NCI-H1105 (cell line): ENCODE measurements at regions not wholly inside any gene's neighbourhood (a gene's known extent, or its start where the extent isn't known, plus 50 kb on each side); places are given as distances from the start of the nearest gene placed in this dataset.

Source experiments
- DNase-seq: peaks from one replicate; lab custom pipeline; 2025; lab: John Stamatoyannopoulos, UW

DNA sequence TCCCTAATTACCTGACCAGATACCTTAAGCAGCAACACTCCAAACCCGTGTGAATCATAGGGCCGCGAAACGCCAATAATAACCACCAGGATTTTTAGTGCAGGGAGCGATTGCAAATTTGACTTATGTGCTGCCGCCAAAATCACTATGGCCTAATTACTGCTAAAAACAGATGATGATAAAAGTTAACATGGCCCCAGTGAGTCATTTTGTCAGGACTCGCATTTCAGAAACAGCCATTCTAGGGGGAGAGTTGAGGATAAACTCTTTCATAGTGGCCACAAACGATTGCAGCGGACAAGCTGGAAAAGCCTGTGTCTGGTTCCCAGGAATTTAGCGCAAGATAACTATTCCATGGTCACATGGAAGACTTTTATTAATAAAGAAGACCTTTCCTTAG, 103.4 kb downstream of the HLX start:
- DNase-seq, result no peak

DNA sequence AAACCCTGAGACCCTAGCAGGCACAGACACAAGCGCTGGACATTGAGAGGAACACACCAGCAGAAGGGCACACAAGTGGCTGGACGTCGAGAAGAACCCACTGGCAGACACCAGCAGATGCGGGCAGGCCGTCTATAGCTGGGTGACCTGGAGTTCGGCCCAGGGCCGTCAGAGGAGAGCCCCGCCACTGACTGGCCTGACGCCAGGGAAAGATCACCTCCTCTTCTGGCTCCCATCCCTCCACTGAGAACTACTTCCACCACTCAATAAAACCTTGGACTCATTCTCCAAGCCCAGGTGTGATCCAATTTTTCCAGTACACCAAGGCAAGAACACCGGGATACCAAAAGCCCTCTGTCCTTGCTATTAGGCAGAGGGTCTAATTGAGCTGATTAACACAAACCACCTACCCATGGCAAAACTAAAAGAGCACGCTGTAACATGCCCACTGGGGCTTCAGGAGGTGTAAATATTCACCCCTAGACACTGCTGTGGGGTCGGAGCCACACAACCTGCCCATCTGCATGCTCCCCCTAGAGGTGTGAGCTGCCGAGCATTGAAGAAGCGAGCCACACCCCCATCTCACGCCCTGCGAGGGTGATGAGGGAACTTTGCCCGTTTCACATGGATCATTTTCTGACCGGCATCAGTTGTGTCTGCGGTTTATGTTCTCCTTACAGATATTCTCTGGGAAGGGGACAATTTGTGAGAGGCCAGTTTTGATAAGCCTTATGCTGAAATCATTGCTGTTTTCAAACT, 104.8 kb downstream of the HLX start:
- DNase-seq, result no peak

DNA sequence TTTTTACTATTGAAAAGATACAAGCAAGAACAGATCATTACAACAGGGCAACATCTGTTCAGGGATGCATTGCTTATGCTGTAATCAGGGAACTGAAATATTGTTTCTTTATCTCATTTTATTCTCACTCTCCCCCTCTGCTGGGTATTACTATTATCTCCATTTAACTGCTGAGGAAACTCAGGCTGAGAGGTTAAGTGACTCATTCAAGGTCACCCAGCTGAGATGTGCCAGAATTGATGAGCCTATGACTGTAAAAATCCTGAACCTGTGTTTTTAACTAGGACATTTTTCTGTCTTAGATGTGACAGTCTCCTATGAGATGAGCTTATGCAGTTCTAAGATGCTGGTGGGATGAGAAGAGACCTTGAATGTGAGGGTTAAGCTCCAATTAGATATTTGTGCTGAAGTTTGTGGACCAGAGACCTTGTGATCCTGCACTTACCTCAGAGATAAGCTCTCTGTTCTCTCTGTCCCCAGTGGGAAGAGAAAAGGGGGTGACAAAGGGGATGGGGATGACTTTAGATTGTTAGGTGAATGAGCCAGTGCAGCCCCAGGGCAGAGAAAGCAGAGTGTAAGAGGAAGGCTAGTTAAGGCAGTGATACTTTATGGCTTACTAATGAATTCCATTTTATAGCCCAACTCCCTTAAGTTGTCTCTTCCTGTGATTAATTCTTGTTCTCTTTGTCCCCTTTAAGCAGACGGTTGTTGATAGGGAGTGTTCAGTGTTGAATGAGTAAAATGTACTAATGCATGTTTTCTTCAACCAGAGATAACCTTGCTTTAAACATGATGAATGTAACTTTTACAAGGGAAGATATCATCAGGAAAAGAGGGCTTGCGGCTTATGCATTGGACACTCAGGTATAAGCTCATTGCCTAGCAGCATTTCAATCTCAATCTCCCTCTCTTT, 111.4 kb downstream of the HLX start:
- DNase-seq, result no peak

- no peak for DNase-seq
Measured at GRCh38 chr1:220991506-220991905, 112.3 kb downstream of the HLX start.

GRCh38 chr1:220991959-220992704, 112.9 kb downstream of the HLX start:
- DNase-seq, result no peak

DNA sequence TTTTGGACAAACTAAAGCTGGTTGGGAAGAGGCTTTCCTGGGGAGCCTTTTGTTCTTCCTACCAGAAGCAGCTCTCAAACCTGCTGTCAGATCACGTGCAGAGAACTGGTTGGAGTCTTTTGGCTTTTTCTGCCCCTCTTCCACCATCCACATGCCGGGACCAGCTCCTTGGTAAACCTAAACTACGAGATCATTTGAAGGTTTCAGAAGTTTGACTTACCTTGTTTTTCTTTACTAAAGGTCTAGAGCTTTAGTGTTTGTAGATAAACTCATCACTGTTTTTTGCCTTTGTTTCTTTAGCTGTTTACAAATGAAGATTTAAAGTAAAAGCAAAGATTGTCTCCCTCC, 113.4 kb downstream of the HLX start:
- DNase-seq, result no peak

- no peak for DNase-seq
Measured at GRCh38 chr1:220994671-220995070, 115.4 kb downstream of the HLX start.

DNA sequence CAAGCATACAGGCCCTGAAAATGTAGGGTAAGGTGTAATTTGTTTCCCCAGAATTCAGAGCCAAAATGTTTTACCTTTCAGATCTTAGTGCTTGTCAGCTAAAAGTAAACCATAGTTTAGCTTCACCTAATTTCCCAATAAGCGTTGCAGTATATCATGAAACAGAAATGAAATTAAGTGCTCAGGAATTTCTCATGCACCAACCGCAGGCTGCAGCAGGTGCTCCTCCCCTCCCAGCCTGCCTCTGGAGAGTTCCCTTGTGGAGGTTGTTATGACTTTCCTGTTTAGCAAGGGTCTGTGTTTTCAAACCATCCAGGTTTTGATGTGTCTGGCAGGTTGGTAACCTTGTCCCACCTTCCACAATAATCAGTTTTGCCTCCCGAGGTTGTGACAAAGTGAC, 118.5 kb downstream of the HLX start:
- DNase-seq, result no peak

DNA sequence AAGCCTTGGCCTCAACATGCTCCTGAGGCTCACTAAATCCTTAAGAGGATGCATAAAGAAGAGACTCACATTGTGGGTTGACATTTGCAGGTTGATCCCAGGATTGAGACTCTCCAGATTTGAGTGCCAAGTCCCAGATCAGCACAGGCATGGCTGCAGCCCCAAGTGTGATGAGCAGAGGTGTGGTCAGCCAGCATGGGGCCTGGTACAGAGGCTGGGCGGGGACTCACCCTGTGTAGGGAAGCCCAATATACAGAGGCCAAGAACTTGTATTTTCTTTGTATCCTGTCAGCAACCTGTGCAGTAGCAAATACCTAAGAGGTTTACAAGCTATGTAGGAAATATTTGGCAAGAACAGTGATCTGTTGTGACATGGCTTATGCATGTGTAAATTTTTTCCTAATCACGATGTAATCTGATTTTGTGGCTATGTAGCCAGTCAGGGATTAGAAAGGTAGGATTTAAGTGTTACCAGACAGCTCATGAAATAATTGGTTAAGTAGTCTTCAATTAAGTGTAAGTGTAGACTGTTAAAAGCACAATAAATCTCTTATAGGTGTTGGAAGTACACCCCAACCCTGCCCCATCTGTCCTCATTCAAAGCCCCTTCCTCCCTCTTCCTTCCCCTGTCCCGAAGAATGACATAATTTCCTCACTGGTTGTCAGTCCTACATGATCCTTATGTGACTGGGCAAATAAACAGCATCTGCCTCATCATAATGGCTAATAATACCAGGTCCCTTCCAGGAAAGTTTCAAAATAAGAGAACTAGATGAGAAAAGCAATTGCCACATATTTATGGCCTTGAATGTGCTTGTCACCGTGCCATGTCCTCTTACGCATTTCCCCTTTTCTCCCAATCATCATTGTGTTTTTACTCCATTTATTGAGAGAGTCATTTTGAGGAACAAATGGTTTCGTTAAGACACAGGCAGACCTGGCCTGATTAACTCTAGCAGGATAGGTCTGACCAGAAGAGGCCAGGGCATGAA, 120.9 kb downstream of the HLX start:
- DNase-seq, result no peak

- no peak for DNase-seq
Measured at GRCh38 chr1:221001167-221001566, 121.9 kb downstream of the HLX start.

GRCh38 chr1:221002601-221003000, 123.4 kb downstream of the HLX start:
- no peak for DNase-seq

DNA sequence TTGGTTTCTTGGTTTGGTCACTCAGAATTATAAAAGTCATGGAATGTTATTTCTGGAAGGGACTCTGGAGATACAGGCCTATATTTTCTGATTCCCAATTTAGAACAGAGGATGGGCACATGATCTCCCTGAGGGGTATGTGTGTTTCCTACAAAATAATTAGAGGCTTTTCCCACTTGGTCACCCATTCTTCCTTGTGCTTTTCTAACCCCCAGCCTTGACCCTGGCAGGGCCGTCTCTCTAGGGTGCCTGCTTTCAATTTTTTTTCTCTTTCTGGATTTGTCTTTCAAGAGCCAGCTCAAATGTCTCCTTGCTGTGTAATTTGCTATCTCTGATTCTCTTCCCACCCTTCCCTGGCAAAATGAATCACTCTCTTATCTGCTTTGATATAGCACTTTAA, 131.9 kb downstream of the HLX start:
- no peak for DNase-seq

GRCh38 chr1:221012120-221012519, 132.9 kb downstream of the HLX start:
- no peak for DNase-seq

DNA sequence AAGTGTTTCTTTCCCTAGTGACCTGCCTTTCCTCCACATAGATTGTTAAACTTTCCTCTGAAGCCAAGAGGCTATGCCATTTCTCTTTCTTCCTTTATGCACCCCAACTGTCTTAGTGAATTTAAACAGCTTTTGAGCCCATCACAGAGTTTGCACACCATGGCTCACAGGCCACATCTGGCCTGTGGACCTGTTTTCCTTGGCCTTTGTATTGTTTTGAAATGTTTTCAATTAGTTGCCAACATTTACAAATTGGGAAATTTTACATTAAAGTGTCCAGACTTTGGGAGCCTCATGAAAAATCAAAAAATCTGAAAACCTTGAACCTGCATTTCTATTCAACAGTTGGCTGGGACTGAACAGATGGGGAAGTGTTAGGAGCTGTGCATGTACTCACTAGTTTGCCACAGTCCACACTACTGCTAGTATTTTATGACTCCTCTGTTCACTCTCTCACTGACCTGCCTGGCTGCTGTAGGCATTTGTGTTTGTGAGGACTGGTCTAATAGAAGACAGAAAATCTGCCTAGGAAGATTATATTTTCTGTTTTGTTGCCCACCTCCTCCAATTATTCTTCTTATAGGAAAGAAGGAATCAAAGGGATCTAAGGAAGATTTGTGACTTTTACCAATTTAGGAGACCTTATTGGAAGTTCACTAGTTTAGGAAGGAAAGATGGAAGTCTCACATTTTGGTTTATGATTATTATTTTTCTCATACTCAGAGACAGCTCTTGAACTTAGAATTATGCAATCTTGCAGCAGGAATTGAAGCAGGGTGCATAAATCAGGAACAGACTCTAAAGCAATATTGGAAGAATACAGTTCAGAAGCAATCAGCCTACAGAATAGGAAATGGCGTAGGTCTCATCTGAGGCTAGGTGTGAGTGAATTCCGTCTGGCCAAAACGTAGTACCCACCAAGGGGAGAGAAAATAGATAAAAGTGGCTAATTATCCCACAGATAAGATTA, 134.7 kb downstream of the HLX start:
- DNase-seq, result no peak

- no peak for DNase-seq
Measured at GRCh38 chr1:221015159-221015790, 136.0 kb downstream of the HLX start.

GRCh38 chr1:221016751-221017150, 137.5 kb downstream of the HLX start:
- no peak for DNase-seq

DNA sequence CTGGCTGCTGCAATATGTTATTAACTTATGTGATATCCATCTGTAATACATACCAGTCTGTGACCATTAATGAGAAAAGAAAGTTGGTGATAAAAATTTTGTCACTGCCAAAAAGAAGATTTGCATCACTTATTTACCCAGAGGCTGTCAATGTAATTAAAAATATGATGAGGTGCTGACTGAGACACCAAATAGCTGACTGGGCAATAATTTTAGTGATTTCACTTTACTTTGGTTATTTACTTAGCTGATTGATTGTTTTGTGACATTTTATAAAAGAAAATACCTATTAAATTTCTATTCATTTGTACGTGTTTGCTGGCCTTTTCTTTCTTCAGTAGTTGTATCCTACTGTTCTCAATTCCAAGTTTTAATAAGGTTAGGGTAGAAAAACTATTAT, 139.2 kb downstream of the HLX start:
- DNase-seq, result no peak

- no peak for DNase-seq
Measured at GRCh38 chr1:221022331-221022730, 143.1 kb downstream of the HLX start.

GRCh38 chr1:221023482-221023881, 144.2 kb downstream of the HLX start:
- DNase-seq, result no peak

GRCh38 chr1:221025501-221025900, 146.3 kb downstream of the HLX start:
- DNase-seq, result no peak
